Prostate gland (tissue), 2 donors: ENCODE measurements at regions not wholly inside any gene's neighbourhood (a gene's known extent, or its start where the extent isn't known, plus 50 kb on each side); places are given as distances from the start of the nearest gene placed in this dataset.
"Not testable (repeated sequence)": the region's sequence is repeated elsewhere in the genome, so short reads cannot be mapped to it uniquely, and the experiment has no call there.

Experiments
- DNase-seq: peaks from one replicate; pipeline ENCODE4 v3.0.0-alpha.2; 2019; ENCODE audit warnings: low spot score
- H3K27ac ChIP-seq, 2 donors: fragments of 200-600 bp; sonication (generic); 2 replicates each; pipeline ENCODE4 v1.5.1; 2017 to 2019
- H3K27me3 ChIP-seq: fragments of 200-600 bp; sonication (generic); replicated peaks from 2 replicates; pipeline ENCODE4 v1.5.1; 2019; ENCODE audit not compliant: insufficient read depth
- H3K36me3 ChIP-seq, 2 donors: fragments of 200-600 bp; sonication (generic); 1 replicate in 1 of 2; 2 replicates in 1 of 2; pipeline versions ENCODE4 v1.5.1 to v1.8.1; 2017 to 2019
- H3K4me1 ChIP-seq: fragments of 200-600 bp; sonication (generic); replicated peaks from 2 replicates; pipeline ENCODE4 v1.5.1; 2019
- H3K4me3 ChIP-seq, 2 donors: fragments of 200-600 bp; sonication (generic); 2 replicates each; pipeline ENCODE4 v1.5.1; 2017 to 2019
- H3K9me3 ChIP-seq: fragments of 200-600 bp; sonication (generic); 2 replicates; pipeline ENCODE4 v1.5.1; 2017
- WGBS: methylation state at CpG from one replicate; pipeline ENCODE4 v1.1.5; 2018; 5-methylcytosine and 5-hydroxymethylcytosine counted together
- intact Hi-C: fragments of 100-400 bp; cut with DNase I; formaldehyde crosslinking; loops from one replicate; pipeline ENCODE4 v1.14.2; 2022

DNA sequence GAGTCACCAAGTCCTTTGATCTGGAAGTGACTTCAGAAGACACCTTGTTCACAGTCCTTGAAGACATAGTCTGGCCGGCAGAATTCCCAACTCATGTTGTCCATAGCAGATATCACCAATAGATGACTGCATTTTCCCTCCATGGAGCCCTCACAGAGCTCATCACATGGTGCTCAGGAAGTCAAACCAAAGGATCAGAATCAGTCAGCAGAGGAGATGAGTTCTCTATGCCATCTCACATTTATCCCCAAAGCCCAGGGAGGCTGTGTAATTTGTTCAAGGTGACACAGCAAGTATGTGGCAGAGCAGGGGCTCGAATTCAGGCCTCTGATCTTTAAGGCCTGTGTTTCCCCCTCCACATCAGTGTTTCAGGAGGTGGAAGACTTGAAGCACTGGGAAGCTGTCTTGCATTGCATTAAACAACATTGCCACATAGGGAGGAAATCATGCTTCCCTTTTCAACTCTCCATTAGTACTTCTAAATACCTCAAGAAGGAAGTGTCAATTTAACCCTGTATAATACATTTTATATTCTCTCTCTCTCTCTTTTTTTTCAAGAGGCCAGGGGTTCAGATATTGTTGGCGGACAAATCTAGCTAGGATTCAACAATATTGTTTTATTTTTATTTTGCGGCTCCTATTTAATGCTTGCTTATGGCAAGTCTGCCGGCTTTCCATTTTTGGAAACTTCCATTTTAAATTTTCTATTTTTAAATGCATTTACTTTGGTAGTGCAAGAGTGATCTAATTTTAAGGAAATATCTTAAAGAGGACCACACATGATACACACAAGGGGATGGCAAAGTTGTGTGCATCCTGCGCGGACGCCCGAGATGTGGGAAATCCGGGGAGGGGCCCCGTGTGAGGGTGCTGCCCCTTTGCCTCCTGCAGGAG, 61.9 kb downstream of the NPIPB5 start:
- H3K4me3 ChIP-seq, H3K36me3 ChIP-seq, H3K27me3 ChIP-seq, intact Hi-C loops, DNase-seq, H3K9me3 ChIP-seq, H3K27ac ChIP-seq, H3K4me1 ChIP-seq: not testable (repeated sequence)
- 64% methylated on average over 5 of the region's 11 CpGs for WGBS

DNA sequence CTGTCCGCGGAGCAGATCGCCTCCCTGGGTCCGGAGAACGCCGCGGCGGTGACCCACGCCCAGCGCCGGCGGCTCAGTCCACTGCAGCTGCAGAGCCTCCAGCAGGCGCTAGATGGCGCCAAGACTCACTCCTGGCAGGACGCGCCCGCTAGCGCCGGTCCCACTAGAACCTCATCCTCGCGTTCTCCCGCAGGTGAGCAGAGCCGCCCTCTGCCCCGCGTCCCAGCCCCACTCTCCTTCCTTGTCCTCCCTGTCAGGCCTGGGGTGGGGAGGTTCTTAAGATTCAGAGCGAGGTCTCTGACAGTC, 62.5 kb downstream of the NPIPB5 start:
- H3K36me3 ChIP-seq, DNase-seq, H3K9me3 ChIP-seq, H3K27me3 ChIP-seq, H3K4me3 ChIP-seq, H3K27ac ChIP-seq, H3K4me1 ChIP-seq, intact Hi-C loops: not testable (repeated sequence)
- no CpG with 5 or more reads among the region's 26 CpGs for WGBS

DNA sequence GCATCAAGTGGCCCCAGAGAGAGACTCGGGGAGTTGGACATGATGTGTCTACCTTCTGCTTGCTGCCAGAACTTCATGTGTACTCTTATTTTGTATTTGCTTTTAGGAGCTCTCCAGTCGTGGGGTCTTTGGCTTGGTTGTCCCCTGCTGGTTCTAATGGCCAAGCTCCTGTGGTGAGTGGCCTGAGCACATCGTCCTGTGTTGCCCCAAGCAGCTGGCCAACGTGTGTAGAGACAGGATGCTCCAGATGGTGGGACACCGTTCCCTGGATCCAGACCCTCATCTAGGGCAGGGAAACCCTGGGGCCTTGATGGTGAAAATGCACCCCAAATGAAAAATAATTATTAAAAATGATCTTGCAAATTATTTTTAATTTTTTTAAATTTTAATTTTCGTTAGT, 65.8 kb downstream of the NPIPB5 start:
- H3K4me3 ChIP-seq, H3K9me3 ChIP-seq, intact Hi-C loops, H3K36me3 ChIP-seq, H3K27me3 ChIP-seq, H3K27ac ChIP-seq, DNase-seq, H3K4me1 ChIP-seq: not testable (repeated sequence)
- 79% methylated on average over 6 of the region's 6 CpGs for WGBS

DNA sequence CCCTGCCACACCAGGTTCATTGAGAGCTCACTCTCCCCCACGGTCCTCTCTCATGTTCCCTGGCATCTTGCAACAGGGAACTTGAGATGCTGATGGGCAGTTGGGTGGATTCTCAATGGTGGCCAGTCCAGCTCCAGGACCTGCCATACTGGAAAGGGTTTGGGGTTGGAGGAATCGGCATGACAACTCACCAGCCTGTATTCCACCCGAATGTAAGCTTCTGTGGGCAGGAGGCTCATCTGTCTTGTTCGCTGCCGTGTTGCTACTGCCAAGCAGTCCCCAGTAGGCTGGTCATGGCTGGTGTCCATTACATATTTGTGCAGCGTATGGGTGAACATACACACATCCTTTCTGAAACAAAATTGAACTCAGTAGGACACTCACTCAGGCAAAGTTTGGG, 72.5 kb downstream of the NPIPB5 start:
- H3K9me3 ChIP-seq, intact Hi-C loops, DNase-seq, H3K27ac ChIP-seq, H3K4me1 ChIP-seq, H3K36me3 ChIP-seq, H3K27me3 ChIP-seq, H3K4me3 ChIP-seq: not testable (repeated sequence)
- 94% methylated on average over 6 of the region's 6 CpGs for WGBS

DNA sequence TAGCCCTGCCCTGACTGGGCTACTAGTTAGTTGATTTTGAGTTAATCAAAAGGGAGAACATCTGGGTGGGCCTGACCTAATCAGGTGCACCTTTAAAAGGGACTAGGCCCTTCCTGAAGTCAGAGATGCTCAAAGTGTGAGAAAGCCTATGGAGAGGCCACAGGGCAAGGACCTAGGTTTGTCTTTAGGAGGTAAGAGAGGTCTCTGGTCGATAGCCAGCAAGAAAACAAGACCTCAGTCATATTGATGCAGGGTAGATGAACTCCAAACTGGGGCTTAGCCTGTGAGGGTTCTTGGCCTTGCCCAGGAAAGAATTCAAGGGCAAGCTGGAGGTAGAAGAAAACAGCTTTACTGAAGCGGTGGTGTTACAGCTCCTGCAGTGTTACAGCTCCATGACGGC, 73.8 kb downstream of the NPIPB5 start:
- H3K27me3 ChIP-seq, H3K4me3 ChIP-seq, H3K9me3 ChIP-seq, intact Hi-C loops, H3K36me3 ChIP-seq, H3K27ac ChIP-seq, H3K4me1 ChIP-seq, DNase-seq: not testable (repeated sequence)
- 80% methylated on average over 1 of the region's 3 CpGs for WGBS

DNA sequence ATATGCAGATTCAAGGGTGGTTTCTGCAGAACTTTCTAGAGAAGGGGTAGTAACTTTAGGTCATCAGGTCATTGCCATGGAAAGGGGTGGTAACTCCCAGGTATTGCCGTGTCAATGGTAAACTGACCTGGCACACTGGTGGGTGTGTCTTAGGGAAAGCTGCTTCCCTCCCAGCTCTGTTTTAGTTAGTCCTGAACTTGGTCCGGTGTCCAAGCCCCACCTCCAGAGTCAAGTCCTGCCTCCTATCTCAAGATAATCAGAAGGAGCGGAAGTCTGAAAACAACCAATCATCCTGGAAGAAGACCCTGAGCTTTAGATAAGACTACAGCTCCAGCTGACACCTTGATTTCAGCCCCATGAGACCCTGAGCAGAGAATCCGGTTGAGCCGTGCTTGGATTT, 74.2 kb downstream of the NPIPB5 start:
- intact Hi-C loops, H3K36me3 ChIP-seq, H3K9me3 ChIP-seq, DNase-seq, H3K27ac ChIP-seq, H3K27me3 ChIP-seq, H3K4me3 ChIP-seq, H3K4me1 ChIP-seq: not testable (repeated sequence)
- WGBS, result no CpG with 5 or more reads among the region's 5 CpGs

DNA sequence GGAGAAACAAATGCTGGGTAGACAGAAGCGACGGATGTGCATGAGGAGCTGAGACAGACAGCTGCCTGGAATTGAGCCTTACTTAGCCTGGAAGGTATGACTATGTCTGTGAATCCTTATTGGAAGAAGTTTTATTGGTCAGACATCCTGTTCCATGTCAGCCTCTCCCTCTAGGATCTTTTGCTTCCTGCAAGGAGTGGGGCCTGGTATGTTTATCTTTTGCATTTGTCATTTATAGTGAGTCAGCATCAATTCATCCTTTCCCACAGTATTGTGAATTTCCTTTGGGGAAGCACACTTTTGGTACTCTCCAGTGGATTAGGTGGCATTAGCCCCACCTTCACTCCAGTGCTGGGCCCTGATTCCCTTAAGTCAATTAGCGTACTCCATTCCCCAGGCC, 74.7 kb downstream of the NPIPB5 start:
- H3K4me3 ChIP-seq, H3K9me3 ChIP-seq, H3K27me3 ChIP-seq, intact Hi-C loops, H3K4me1 ChIP-seq, H3K27ac ChIP-seq, H3K36me3 ChIP-seq, DNase-seq: not testable (repeated sequence)
- 90% methylated on average over 3 of the region's 3 CpGs for WGBS

DNA sequence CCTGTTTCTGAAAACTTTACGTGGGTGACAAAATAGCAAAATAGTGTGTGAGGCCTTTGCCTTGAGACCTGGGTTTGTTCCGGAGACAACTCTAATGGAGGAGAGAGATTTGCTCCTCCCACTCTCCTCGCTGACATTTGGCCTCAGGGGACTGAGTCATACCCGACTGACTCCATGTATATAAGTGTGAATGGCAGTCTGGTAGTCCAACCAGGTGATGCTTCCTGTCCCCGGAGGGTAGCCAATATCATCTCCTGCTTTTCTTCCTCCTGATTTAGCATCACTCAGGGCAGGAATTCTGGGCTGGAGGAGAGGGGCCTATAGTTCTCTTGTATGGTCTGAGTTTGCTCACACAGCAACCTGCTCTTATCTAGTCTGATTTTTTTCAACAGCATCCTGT, 76.0 kb downstream of the NPIPB5 start:
- H3K9me3 ChIP-seq, DNase-seq, intact Hi-C loops, H3K4me3 ChIP-seq, H3K27me3 ChIP-seq, H3K27ac ChIP-seq, H3K4me1 ChIP-seq, H3K36me3 ChIP-seq: not testable (repeated sequence)
- no CpG with 5 or more reads among the region's 5 CpGs for WGBS

GRCh38 chr16:22589757-22590156, 79.1 kb downstream of the NPIPB5 start:
- H3K27ac ChIP-seq, H3K9me3 ChIP-seq, intact Hi-C loops, H3K27me3 ChIP-seq, DNase-seq, H3K4me3 ChIP-seq, H3K4me1 ChIP-seq, H3K36me3 ChIP-seq: not testable (repeated sequence)
- WGBS, result 93% methylated on average over 4 of the region's 4 CpGs

DNA sequence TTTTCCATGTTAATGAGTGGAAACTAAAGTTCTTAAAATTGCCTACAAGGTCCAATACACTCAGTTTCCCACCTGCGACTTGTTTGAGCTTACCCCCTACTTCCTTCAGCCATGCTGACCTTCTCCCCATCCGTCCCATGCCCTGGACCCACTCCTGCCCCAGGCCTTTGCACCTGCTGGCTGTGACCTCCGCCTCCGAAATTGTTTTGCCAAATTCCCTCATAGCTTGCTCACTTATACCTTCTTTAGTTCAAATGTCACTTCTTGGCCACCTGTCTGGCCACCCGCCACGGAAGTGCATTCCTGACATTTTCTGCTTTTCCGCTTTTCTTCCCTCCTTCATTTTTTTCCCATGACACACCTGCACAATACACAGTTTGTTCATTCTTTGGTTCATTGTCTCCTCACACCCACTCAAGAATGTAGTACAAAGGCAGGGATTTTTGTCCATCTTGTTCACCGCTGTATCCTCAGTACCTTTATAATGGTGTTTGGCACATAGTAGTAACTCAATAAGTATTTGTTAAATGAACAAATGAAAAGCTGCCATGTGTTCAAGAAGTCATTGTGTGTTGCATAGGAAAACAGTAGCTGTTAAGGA, 85.9 kb downstream of the NPIPB5 start:
- H3K27me3 ChIP-seq, H3K9me3 ChIP-seq, DNase-seq, H3K27ac ChIP-seq, H3K36me3 ChIP-seq, intact Hi-C loops, H3K4me1 ChIP-seq, H3K4me3 ChIP-seq: not testable (repeated sequence)
- WGBS, result no CpG with 5 or more reads among the region's 8 CpGs

- intact Hi-C loops, result not testable (repeated sequence)
These were observed 93.1 kb downstream of the NPIPB5 start for GRCh38 chr16:22603744-22604143.

DNA sequence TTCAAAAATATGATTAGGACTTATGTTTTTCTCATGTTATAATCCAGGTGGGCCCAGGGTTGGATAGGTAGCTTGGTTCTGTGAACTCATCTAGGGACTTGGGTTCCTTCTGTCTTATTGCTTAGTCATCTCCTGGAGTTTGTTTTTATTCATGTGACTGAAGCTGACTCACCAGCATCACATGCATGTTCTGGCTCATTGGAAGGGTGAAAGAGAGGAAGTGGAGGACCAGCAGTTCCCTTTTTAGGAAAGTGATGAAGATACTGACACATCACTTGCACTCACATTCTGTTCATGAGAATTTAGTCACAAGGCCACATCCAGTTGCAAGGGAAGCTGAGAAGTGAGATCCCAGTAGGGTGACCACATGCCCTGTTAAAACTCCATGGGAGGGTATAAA, 95.9 kb downstream of the NPIPB5 start:
- DNase-seq, H3K4me1 ChIP-seq, H3K27me3 ChIP-seq, H3K27ac ChIP-seq, H3K36me3 ChIP-seq, H3K9me3 ChIP-seq, intact Hi-C loops, H3K4me3 ChIP-seq: not testable (repeated sequence)

More at GRCh38 chr16:22603744-22604143, 93.1 kb downstream of the NPIPB5 start:
- not testable (repeated sequence) for H3K4me1 ChIP-seq, H3K27me3 ChIP-seq, H3K9me3 ChIP-seq, H3K27ac ChIP-seq, H3K4me3 ChIP-seq, H3K36me3 ChIP-seq, DNase-seq
- no CpG with 5 or more reads among the region's 11 CpGs for WGBS

DNA sequence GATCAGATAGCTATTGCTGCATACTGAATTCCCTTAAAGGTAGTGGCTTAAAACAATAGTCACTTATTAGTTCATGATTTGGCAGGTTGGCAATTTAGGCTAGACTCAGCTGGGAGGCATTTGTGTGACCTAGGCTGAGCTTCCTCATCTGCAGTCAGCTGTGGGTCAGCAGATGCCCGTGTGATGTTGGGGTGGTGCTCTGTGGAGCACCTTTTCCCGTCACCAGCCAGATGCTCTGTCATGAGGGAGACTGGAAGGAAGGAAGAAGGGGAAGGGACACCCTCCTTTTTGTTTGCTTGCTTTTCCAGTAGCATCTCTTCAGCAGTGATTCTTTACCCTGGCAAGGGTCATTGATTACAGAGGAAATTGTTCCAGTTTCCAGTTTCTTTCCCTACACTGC, 99.1 kb downstream of the NPIPB5 start:
- H3K9me3 ChIP-seq, intact Hi-C loops, H3K27ac ChIP-seq, H3K27me3 ChIP-seq, H3K4me3 ChIP-seq, DNase-seq, H3K36me3 ChIP-seq, H3K4me1 ChIP-seq: not testable (repeated sequence)
- WGBS, result 88% methylated on average over 2 of the region's 2 CpGs
